Spleen (tissue), 7 donors: ENCODE measurements at regions not wholly inside any gene's neighbourhood (a gene's known extent, or its start where the extent isn't known, plus 50 kb on each side); places are given as distances from the start of the nearest gene placed in this dataset.

Experiments used
- POLR2A ChIP-seq, 3 donors: fragments of 450-650 bp; IDR thresholded peaks; one replicate each; pipeline ENCODE4 v1.5.1; 2017; ENCODE audit warnings: antibody characterized with exemption in 3 of 3, mild to moderate bottlenecking in 1 of 3
- TF ChIP-seq, protein P1 (sequence below), 11 experiments: fragments of 200-600 bp in 7 of 11; fragments of 450-650 bp in 4 of 11; sonication (generic) in 4 of 11; IDR thresholded peaks in 8 of 11; conservative IDR thresholded peaks in 3 of 11; 1 replicate in 7 of 11; 2 replicates in 4 of 11; pipeline versions ENCODE4 v1.4.0 to v1.8.0; 2016 to 2021; ENCODE audit warnings: antibody characterized with exemption in 11 of 11, inconsistent platforms in 4 of 11, mild to moderate bottlenecking in 1 of 11
- donor health status: DM: no; HTN: no; CAD: no; lungs with moderate emphysema.
- donor health status: DM: no; HTN: no; CAD: no.
- donor health status: DM: no; HTN: no; CAD: no.

GRCh38 chr14:98143566-98143965, 1128.4 kb downstream of the BCL11B start:
- TF ChIP-seq, protein P1, sequence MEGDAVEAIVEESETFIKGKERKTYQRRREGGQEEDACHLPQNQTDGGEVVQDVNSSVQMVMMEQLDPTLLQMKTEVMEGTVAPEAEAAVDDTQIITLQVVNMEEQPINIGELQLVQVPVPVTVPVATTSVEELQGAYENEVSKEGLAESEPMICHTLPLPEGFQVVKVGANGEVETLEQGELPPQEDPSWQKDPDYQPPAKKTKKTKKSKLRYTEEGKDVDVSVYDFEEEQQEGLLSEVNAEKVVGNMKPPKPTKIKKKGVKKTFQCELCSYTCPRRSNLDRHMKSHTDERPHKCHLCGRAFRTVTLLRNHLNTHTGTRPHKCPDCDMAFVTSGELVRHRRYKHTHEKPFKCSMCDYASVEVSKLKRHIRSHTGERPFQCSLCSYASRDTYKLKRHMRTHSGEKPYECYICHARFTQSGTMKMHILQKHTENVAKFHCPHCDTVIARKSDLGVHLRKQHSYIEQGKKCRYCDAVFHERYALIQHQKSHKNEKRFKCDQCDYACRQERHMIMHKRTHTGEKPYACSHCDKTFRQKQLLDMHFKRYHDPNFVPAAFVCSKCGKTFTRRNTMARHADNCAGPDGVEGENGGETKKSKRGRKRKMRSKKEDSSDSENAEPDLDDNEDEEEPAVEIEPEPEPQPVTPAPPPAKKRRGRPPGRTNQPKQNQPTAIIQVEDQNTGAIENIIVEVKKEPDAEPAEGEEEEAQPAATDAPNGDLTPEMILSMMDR (IDR thresholded peaks at IDR 0.05 in 8 of 11, conservative IDR thresholded peaks at IDR 0.05 in 3 of 11), result no peak
- TF ChIP-seq POLR2A (IDR thresholded peaks at IDR 0.05), result no peak
